Fibroblast of mammary gland (primary cell): ENCODE measurements at regions not wholly inside any gene's neighbourhood (a gene's known extent, or its start where the extent isn't known, plus 50 kb on each side); places are given as distances from the start of the nearest gene placed in this dataset.
A peak's percentile ranks its signal among the peaks of the same experiment; 100 is the strongest.

Experiments
- DNase-seq: peaks from one replicate; pipeline ENCODE4 v3.0.0-alpha.2; 2010; ENCODE audit warnings: low read depth
- H3K4me3 ChIP-seq: 2 replicates; pipeline ENCODE4 v1.5.1; 2011; ENCODE audit warnings: low read depth, mild to moderate bottlenecking, low read length, moderate library complexity; ENCODE audit not compliant: control insufficient read depth
- TF ChIP-seq, protein P1 (sequence below): conservative IDR thresholded peaks from 2 replicates; pipeline ENCODE4 v1.5.1; 2011; ENCODE audit warnings: low read depth, low read length, inconsistent platforms; ENCODE audit not compliant: control insufficient read depth, insufficient read depth

- no peak for DNase-seq
- H3K4me3 ChIP-seq: no peak overlapping the region
- TF ChIP-seq, protein P1, sequence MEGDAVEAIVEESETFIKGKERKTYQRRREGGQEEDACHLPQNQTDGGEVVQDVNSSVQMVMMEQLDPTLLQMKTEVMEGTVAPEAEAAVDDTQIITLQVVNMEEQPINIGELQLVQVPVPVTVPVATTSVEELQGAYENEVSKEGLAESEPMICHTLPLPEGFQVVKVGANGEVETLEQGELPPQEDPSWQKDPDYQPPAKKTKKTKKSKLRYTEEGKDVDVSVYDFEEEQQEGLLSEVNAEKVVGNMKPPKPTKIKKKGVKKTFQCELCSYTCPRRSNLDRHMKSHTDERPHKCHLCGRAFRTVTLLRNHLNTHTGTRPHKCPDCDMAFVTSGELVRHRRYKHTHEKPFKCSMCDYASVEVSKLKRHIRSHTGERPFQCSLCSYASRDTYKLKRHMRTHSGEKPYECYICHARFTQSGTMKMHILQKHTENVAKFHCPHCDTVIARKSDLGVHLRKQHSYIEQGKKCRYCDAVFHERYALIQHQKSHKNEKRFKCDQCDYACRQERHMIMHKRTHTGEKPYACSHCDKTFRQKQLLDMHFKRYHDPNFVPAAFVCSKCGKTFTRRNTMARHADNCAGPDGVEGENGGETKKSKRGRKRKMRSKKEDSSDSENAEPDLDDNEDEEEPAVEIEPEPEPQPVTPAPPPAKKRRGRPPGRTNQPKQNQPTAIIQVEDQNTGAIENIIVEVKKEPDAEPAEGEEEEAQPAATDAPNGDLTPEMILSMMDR: no peak
Measured at GRCh38 chr14:30257946-30258661, 300.9 kb upstream of the G2E3 start.

- TF ChIP-seq, protein P1: no peak
- no peak overlapping the region for H3K4me3 ChIP-seq
- DNase-seq: no peak
Measured at GRCh38 chr14:30260833-30261607, 297.9 kb upstream of the G2E3 start.

GRCh38 chr14:30264161-30264560 lies 294.8 kb upstream of the G2E3 start:
- no peak overlapping the region for H3K4me3 ChIP-seq
- TF ChIP-seq, protein P1: no peak
- DNase-seq: no peak

- TF ChIP-seq, protein P1: no peak
- no peak for DNase-seq
- no peak overlapping the region for H3K4me3 ChIP-seq
Measured at GRCh38 chr14:30266290-30266689, 292.7 kb upstream of the G2E3 start.

- H3K4me3 ChIP-seq: no peak overlapping the region
- TF ChIP-seq, protein P1: no peak
- peak; percentile 73 for DNase-seq
Measured at GRCh38 chr14:30267141-30267540, 291.8 kb upstream of the G2E3 start.

DNA sequence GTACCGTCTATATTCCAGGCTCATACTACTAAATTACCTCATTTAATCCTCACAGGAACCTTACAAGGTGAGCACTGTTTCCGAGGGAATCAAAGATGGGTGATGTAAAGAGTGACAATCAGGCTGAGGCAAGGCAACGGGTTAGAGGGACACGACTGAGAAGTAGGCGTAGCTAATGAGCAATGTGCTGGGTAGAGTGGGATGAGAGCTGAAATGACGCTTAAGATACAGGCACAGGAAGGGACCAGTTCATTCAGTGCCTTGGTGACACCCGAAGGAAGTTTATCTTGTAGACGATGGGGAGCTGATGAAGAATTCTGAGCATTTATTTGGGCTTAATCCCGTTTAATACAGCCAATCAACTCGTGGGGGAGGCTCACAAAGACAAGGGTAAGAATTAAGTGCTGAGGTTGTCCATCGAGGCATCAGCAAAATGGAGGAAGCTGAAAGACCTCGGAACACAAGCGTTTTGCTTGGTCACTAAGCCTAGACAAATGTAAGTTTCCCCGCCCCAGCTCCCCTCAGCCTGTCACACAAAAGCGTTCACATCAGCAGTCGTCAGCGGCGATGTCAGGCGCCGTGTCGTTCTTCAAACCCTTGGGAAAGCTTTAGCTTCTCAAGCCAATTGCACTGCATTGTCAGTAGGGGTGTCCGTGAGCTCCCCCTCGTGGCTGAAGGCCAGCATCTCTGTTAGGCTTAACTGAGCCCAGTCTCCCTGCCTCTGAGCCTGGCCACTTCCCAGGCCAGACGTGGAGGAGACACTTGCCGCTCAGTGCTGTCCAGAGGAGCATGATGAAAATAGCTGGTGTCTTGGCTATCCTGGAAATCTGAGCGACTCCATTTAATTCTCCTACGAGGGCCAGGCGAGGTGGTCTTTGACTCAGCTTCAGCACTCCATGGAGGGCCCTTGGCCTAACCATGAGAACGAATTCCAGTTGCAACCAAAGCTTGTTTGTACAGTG lies 288.5 kb upstream of the G2E3 start:
- TF ChIP-seq, protein P1: peak; percentile 94
- H3K4me3 ChIP-seq: no peak overlapping the region
- DNase-seq: peak; percentile 86
